GM21423 (cell line): ENCODE measurements at regions not wholly inside any gene's neighbourhood (a gene's known extent, or its start where the extent isn't known, plus 50 kb on each side); places are given as distances from the start of the nearest gene placed in this dataset.
"Not testable (repeated sequence)": the region's sequence is repeated elsewhere in the genome, so short reads cannot be mapped to it uniquely, and the experiment has no call there.

Experiments
- ATAC-seq: cut with Tn5 transposase; IDR thresholded peaks from one replicate; pipeline ENCODE4 v1.9.1; 2021; ENCODE audit warnings: mild to moderate bottlenecking, moderate library complexity; ENCODE audit not compliant: unreplicated experiment

DNA sequence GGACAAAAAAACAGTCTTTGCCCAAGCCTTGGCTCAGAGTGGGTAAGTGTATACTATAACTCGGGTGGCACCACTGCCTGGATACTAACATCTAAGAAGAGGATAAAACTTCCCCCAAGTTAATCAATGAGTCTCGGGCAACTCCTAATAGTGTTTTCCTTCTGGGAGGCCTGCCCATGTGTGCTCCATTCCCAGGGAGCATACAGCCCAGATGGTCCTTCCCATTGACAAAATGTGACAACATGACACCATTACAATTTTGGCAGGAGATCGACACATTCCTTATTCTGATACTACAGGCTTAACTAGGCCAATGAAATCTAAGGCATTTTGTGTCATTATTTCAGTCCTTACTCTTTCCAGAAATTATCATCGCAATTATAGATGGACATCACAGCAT, 52.7 kb upstream of the CRIM1 start:
- no peak for ATAC-seq

GRCh38 chr2:36301843-36302242, 53.7 kb upstream of the CRIM1 start:
- ATAC-seq: no peak

- ATAC-seq: no peak
Measured at GRCh38 chr2:36300697-36301096, 54.9 kb upstream of the CRIM1 start.

DNA sequence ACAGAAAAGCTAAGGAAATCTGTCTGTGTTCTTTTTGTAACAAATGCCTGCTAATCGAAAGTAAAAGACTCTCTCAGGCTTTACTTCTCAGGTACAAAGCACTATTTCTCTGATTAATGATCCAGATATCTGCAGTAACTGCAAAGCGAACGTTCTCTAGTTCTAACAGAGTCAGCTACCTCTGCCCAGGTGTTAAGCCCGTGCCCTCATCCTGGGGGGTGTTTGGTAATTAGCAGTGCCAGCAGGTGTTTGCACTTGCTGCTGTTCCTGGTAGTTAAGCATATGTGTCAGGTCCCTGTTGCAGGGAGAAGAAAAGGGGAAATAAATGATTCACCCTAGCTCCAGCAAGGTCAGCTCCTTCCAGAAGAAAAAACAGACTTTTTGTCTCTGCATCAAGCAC, 58.8 kb upstream of the CRIM1 start:
- no peak for ATAC-seq

GRCh38 chr2:36294316-36294721, 61.3 kb upstream of the CRIM1 start:
- ATAC-seq: no peak

GRCh38 chr2:36290306-36290856, 65.2 kb upstream of the CRIM1 start:
- no peak for ATAC-seq

DNA sequence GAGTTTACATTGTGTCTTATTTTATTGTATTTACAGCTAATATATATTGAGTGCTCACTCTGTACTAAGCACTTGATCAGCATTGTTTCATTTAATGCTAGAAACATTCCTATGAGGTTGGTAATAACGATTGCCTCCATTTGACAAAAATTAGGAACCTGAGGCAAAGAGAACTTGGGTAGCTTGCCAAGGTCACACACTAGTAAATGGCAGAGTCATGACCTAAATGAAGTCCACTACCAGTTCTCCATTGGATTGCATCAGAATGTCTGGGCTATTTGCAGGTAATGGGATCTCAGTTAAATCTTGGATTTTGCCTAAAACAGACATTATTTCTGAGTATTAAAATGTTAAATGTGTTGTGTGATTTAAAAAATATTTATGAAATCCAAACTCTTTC, 65.8 kb upstream of the CRIM1 start:
- no peak for ATAC-seq

DNA sequence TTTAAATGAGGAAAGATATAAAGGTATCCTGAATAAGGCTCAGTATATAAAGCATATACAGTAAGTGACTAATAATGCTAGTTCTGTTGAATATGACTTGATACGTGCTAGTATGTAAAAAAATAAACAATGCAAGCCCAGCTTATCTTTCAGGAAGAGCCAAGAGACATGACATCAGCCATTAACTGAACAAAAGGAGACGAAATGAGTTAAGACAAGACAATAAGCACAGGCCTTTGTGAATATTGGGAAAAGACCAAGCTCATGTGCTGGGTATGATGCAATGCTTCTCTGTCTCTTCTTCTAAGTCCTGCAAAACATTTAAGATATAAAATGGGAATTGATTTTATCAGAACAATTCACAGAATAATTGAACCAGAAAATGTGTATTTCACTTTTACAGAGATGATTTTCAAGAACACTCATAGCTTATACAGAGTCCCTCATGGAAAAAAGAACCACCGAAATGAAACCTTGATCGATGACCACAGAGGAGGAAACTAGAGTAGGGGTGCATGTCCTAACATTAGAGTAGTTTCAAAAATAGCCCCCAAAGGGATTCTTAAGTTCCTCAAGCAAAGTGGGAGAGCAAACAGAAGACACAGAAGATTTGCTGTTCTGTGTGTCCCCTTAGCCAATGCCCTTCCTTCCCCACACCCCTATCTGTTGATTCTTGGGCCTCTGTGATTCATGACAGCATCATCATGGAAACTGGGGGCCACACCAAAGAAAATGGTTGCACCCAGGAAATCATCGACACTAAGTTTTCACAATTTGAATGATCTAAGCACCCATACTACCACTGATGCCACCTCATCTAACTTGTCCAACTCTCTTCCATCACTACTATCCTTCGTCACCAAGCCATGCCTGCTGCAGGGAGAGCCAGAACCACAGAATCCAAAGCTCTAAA, 68.0 kb upstream of the CRIM1 start:
- ATAC-seq: no peak

DNA sequence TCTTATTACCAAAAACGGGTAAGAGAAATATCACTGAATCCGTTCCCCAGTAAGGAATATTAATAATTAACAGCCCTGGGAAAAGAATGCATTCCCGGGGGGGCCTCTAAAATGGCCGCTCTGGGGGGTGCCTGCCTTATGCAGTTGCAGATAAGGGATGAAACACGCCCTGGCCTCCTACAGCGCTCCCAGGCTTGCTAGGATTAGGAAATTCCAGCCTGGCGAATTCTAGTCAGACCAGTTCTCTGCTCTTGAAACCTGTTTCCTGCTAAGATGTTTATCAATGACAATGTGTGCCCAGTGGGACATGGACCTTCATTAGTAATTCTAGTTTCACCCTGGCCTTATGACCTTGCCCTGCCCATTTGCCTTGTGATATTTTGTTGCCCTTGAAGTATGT, 76.1 kb upstream of the CRIM1 start:
- not testable (repeated sequence) for ATAC-seq

- ATAC-seq: no peak
Measured at GRCh38 chr2:36277881-36278523, 77.6 kb upstream of the CRIM1 start.

- peak; percentile 50 for ATAC-seq
Measured at GRCh38 chr2:36277146-36277808, 78.3 kb upstream of the CRIM1 start.

GRCh38 chr2:36271266-36271665, 84.3 kb upstream of the CRIM1 start:
- ATAC-seq: no peak

DNA sequence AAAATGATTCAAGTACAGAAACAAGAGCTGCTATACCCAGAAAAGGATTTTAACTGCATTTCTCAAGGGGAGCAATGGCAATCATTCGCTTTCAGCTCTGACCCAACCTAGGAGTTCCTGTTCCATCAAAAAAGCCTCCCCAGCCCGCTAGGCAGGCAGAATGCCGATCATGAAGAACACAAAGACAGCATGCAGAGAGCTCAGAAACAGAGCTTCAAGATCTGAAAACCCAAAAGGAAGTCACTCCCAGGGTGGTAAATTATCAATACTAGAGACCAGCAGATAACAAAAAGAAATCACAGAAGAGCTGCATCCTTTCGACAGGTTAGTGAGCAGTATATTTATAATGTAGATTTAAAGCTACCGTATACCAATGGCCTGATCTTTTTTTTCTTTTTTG, 84.8 kb upstream of the CRIM1 start:
- no peak for ATAC-seq

- ATAC-seq: no peak
Measured at GRCh38 chr2:36267194-36267593, 88.4 kb upstream of the CRIM1 start.

- ATAC-seq: no peak
Measured at GRCh38 chr2:36266536-36267121, 88.9 kb upstream of the CRIM1 start.

DNA sequence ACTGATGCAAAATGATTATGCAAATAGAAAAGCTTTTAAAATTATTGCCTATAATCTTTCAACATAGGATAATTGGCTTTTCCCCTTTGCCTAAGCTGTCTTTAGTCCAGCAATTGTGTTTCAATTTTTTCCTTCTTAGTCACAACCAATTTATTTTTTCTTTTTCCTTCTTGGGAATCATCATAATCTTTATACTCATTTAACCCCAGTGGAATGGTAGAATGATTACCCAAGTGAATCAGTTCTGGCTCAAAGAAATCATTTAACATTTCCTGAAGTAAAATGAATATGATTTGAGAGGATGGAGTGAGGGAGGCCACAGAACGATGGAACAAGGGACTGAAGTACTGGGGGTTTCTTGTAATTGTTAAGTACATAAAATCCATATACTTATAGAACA, 93.0 kb upstream of the CRIM1 start:
- no peak for ATAC-seq

DNA sequence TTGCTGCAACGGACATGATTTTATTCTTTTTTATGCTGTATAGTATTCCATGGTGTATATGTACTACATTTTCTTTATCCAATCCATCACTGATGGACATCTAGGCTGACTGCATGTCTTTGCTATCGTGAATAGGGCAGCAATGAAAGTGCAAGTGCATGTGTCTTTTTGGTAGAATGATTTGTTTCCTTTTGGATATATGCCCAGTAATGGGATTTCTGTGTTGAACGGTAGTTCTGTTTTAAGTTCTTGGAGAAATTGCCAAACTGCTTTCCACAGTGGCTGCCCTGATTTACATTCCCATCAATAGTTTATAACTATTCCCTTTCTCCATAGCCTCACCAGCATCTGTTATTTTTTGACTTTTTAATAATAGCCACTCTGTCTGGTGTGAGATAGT, 99.7 kb upstream of the CRIM1 start:
- ATAC-seq: no peak

DNA sequence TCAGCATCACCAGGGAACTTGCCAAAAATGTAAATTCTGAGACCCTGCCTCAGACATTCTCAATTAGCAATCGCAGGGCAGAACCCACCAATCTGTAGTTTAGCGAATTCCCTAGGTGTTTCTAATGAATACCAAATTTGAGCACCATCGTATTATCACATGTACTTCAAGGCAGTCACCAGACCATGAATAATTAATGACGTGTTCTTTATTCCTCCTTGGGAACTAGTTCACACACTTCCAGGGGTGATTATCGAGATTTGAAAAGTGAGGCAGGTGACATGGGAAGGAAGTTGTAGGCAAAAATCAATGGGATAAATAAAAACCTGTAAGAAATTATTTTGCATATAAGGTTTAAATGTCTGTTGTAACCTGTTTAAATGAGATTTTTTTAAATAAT, 102.5 kb upstream of the CRIM1 start:
- no peak for ATAC-seq

DNA sequence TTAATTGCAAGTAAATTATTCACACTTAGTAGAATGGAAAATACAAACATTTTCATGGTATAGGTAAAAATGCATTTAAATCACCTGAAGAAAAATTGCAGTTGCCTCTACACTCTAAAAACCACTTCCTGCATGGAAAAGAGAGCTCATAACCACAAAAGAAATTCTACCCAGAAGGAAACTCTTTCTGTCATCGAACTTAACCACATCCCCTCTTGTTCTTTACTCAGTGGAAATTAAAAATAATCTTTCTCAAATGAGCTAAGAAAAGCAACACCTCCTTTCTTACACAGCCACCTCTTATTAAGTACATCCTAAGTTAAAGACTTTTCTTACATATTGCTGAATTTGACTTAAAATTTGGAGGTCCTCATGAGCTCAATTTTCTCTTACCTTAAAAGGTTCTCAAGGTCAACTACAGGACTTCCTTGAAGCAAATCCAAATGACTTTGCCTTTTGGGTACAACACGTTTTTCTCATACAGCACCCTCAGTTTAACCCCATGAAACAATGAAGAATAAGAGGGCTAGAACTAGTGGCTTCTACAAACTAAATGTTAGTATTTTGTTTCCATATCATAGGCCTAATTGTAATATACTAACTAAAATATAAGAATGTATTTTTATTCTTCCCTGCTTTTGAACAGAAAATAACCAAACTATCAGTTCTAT, 109.1 kb upstream of the CRIM1 start:
- peak; percentile 77 for ATAC-seq

GRCh38 chr2:36245651-36246050, 109.9 kb upstream of the CRIM1 start:
- ATAC-seq: no peak

GRCh38 chr2:36238106-36238505, 117.5 kb upstream of the CRIM1 start:
- no peak for ATAC-seq
